Hepatocyte (in vitro differentiated cells): ENCODE measurements at regions not wholly inside any gene's neighbourhood (a gene's known extent, or its start where the extent isn't known, plus 50 kb on each side); places are given as distances from the start of the nearest gene placed in this dataset.
"Not testable (repeated sequence)": the region's sequence is repeated elsewhere in the genome, so short reads cannot be mapped to it uniquely, and the experiment has no call there.

Source experiments
- DNase-seq: peaks from one replicate; pipeline ENCODE4 v3.0.0-alpha.2; 2016; ENCODE audit warnings: low spot score
- H2AFZ ChIP-seq: fragments of 200-600 bp; sonication (generic); 2 replicates; pipeline ENCODE4 v1.6.0; 2016; ENCODE audit warnings: antibody characterized with exemption, mild to moderate bottlenecking
- H3K27ac ChIP-seq: fragments of 200-600 bp; sonication (generic); 2 replicates; pipeline ENCODE4 v1.5.1; 2016; ENCODE audit warnings: mild to moderate bottlenecking
- H3K27me3 ChIP-seq: fragments of 200-600 bp; sonication (generic); 2 replicates; pipeline ENCODE4 v1.6.1; 2016
- H3K36me3 ChIP-seq: fragments of 200-600 bp; sonication (generic); replicated peaks from 2 replicates; pipeline ENCODE4 v1.5.1; 2016; ENCODE audit warnings: low read depth; ENCODE audit not compliant: insufficient read depth
- H3K4me1 ChIP-seq: fragments of 200-600 bp; sonication (generic); 2 replicates; pipeline ENCODE4 v1.5.1; 2016; ENCODE audit warnings: mild to moderate bottlenecking, moderate library complexity; ENCODE audit not compliant: insufficient read depth
- H3K4me2 ChIP-seq: fragments of 200-600 bp; sonication (generic); 2 replicates; pipeline ENCODE4 v1.6.0; 2016
- H3K4me3 ChIP-seq: fragments of 200-600 bp; sonication (generic); 2 replicates; pipeline ENCODE4 v1.5.1; 2016; ENCODE audit warnings: mild to moderate bottlenecking
- H3K79me2 ChIP-seq: fragments of 200-600 bp; sonication (generic); 2 replicates; pipeline ENCODE4 v1.6.0; 2017; ENCODE audit warnings: mild to moderate bottlenecking
- H3K9me2 ChIP-seq: fragments of 200-600 bp; sonication (generic); replicated peaks from 2 replicates; pipeline ENCODE4 v1.6.0; 2017; ENCODE audit warnings: mild to moderate bottlenecking; ENCODE audit not compliant: insufficient read depth
- H3K9me3 ChIP-seq: fragments of 200-600 bp; sonication (generic); 2 replicates; pipeline ENCODE4 v1.5.1; 2016; ENCODE audit warnings: low read depth, mild to moderate bottlenecking
- H4K20me1 ChIP-seq: fragments of 200-600 bp; sonication (generic); 2 replicates; pipeline ENCODE4 v1.6.0; 2016; ENCODE audit warnings: mild to moderate bottlenecking; ENCODE audit not compliant: insufficient read depth, poor library complexity, severe bottlenecking
- EZH2 ChIP-seq: fragments of 200-600 bp; sonication (generic); IDR thresholded peaks from 2 replicates; pipeline ENCODE4 v1.6.1; 2016; ENCODE audit warnings: antibody characterized with exemption, mild to moderate bottlenecking, borderline replicate concordance
- EZH2phosphoT487 ChIP-seq: fragments of 200-600 bp; sonication (generic); IDR thresholded peaks from one replicate; pipeline ENCODE4 v1.6.1; 2018; ENCODE audit warnings: antibody characterized with exemption, mild to moderate bottlenecking, low read depth, moderate library complexity; ENCODE audit not compliant: unreplicated experiment, severe bottlenecking
- WGBS: methylation state at CpG from one replicate; pipeline ENCODE4 v1.1.6; 2016; ENCODE audit warnings: low lambda C conversion rate; ENCODE audit errors: missing lambda C conversion rate; 5-methylcytosine and 5-hydroxymethylcytosine counted together
- TF ChIP-seq, protein P1 (sequence below): fragments of 200-600 bp; sonication (generic); IDR thresholded peaks from 2 replicates; pipeline ENCODE4 v1.5.1; 2016; ENCODE audit warnings: antibody characterized with exemption, mild to moderate bottlenecking; ENCODE audit not compliant: poor library complexity

GRCh38 chr6:166851426-166851825 is 104.9 kb downstream of the RNASET2 start:
- no peak for TF ChIP-seq EZH2
- H3K79me2 ChIP-seq: no peaks in the 10 kb centered on the region
- DNase-seq: no peak
- H3K36me3 ChIP-seq: no peaks in the 10 kb centered on the region
- H3K4me2 ChIP-seq: no peak overlapping the region
- no peaks in the 10 kb centered on the region for H3K4me1 ChIP-seq
- no peaks in the 10 kb centered on the region for H3K9me3 ChIP-seq
- H3K27me3 ChIP-seq: no peaks in the 10 kb centered on the region
- no peak overlapping the region for H3K4me3 ChIP-seq
- no peak overlapping the region for H3K27ac ChIP-seq
- 85% methylated on average over 11 of the region's 11 CpGs for WGBS
- no peaks in the 10 kb centered on the region for H4K20me1 ChIP-seq
- no peak overlapping the region for H2AFZ ChIP-seq
- H3K9me2 ChIP-seq: no peaks in the 10 kb centered on the region

DNA sequence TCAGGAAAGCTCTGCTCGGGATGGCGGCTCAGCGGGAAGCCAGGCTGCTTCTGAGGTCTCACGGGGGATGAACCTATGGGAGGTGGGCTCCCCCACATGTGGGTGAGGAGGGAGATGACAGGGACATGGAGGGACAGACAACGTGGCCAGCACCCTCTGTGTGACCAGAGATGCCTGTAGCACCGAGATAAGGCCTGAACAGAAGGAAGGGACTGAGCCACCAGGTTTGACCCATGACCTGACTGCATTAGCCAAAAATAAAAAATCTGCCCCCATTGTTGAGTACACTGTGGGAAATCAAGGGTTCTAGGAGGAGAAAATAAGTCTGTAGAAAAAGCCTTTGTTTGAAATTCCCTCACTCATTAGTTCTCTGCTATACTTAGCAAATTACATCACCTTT is 105.7 kb downstream of the RNASET2 start:
- Histone ChIP-seq H3K9me3 (no peaks in the 10 kb centered on the region), H3K4me2 (no peak overlapping the region), H4K20me1 (no peaks in the 10 kb centered on the region), H3K9me2 (no peaks in the 10 kb centered on the region), H3K27ac (no peak overlapping the region), H3K27me3 (no peaks in the 10 kb centered on the region), H3K4me3 (no peak overlapping the region), H2AFZ (no peak overlapping the region), H3K79me2 (no peaks in the 10 kb centered on the region), H3K36me3 (no peaks in the 10 kb centered on the region), H3K4me1 (no peaks in the 10 kb centered on the region)
- TF ChIP-seq, protein P1, sequence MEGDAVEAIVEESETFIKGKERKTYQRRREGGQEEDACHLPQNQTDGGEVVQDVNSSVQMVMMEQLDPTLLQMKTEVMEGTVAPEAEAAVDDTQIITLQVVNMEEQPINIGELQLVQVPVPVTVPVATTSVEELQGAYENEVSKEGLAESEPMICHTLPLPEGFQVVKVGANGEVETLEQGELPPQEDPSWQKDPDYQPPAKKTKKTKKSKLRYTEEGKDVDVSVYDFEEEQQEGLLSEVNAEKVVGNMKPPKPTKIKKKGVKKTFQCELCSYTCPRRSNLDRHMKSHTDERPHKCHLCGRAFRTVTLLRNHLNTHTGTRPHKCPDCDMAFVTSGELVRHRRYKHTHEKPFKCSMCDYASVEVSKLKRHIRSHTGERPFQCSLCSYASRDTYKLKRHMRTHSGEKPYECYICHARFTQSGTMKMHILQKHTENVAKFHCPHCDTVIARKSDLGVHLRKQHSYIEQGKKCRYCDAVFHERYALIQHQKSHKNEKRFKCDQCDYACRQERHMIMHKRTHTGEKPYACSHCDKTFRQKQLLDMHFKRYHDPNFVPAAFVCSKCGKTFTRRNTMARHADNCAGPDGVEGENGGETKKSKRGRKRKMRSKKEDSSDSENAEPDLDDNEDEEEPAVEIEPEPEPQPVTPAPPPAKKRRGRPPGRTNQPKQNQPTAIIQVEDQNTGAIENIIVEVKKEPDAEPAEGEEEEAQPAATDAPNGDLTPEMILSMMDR: no peak
- no peak for DNase-seq
- 70% methylated on average over 6 of the region's 6 CpGs for WGBS

DNA sequence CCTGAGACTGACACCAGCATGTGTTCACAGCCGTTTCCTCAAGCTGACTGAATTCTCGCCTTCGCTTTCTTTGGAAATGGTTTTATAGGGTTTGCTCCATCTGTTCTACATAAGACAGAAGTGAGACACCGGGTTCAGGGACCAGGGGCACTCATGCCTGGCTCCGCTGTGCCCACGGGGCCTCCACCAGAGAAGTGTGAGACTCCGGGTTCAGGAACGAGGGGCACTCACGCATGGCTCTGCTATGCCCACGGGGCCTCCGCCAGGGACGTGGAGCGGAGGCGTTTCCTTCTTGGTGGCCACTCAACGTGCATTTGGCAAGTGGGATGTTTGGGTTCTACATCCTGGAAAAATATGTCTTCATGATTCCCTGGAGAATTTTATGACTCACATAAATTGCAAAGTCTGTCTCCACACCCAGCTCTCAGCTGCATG is 106.6 kb downstream of the RNASET2 start:
- H3K27me3 ChIP-seq: peaks cover 5% of the 10 kb centered on the region
- H3K9me3 ChIP-seq: no peaks in the 10 kb centered on the region
- H3K36me3 ChIP-seq: no peaks in the 10 kb centered on the region
- H3K4me1 ChIP-seq: no peaks in the 10 kb centered on the region
- H3K9me2 ChIP-seq: no peaks in the 10 kb centered on the region
- H3K4me3 ChIP-seq: no peak overlapping the region
- 94% methylated on average over 15 of the region's 15 CpGs for WGBS
- H3K79me2 ChIP-seq: no peaks in the 10 kb centered on the region
- no peak overlapping the region for H2AFZ ChIP-seq
- no peak overlapping the region for H3K27ac ChIP-seq
- no peak overlapping the region for H3K4me2 ChIP-seq
- no peak for DNase-seq
- TF ChIP-seq EZH2 (no peak), EZH2phosphoT487 (no peak)
- TF ChIP-seq, protein P1: no peak
- H4K20me1 ChIP-seq: no peaks in the 10 kb centered on the region

DNA sequence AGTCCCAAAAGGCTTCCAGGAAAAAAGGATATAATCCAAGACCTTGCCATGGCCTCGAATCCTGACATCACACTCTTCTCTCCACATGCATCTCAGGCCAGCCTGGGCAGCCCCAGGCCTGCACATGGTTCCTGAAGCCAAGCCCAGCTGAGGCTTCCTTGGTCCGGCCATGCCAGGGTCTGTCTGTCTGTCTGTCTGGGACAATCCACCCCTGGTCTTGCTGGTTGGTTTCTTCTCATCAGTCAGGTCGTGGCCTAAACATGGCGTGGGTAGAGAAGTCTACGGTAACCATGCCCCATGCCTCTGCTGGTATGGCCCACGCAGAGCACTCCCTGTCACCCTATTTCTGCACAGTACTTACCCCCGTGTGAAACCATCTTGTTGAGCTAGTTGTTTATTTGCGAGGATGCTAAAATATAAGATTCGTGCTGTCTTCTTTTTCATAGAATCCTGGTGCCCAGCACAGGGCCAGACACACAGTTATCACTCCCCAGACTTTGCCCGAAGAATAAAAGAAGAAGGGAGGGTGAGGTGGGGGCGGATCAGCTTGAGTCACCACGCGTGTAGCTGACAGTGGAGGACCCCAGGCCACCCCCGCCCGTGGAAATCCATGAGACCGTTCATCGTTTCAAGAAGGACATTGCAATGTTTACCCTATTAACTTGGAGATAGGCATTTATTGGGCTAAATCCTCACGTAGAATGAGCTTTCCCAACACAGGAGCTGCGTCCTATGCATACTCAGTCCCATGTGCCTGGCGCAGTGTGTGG is 107.2 kb downstream of the RNASET2 start:
- TF ChIP-seq, protein P1: no peak
- TF ChIP-seq EZH2phosphoT487 (no peak), EZH2 (no peak)
- H3K9me2 ChIP-seq: no peaks in the 10 kb centered on the region
- no peaks in the 10 kb centered on the region for H3K4me1 ChIP-seq
- no peaks in the 10 kb centered on the region for H3K79me2 ChIP-seq
- WGBS: 92% methylated on average over 20 of the region's 20 CpGs
- no peak overlapping the region for H3K4me2 ChIP-seq
- H3K27ac ChIP-seq: no peak overlapping the region
- no peak for DNase-seq
- peaks cover 5% of the 10 kb centered on the region for H3K27me3 ChIP-seq
- H4K20me1 ChIP-seq: no peaks in the 10 kb centered on the region
- H3K9me3 ChIP-seq: no peaks in the 10 kb centered on the region
- no peak overlapping the region for H2AFZ ChIP-seq
- H3K4me3 ChIP-seq: no peak overlapping the region
- H3K36me3 ChIP-seq: no peaks in the 10 kb centered on the region

DNA sequence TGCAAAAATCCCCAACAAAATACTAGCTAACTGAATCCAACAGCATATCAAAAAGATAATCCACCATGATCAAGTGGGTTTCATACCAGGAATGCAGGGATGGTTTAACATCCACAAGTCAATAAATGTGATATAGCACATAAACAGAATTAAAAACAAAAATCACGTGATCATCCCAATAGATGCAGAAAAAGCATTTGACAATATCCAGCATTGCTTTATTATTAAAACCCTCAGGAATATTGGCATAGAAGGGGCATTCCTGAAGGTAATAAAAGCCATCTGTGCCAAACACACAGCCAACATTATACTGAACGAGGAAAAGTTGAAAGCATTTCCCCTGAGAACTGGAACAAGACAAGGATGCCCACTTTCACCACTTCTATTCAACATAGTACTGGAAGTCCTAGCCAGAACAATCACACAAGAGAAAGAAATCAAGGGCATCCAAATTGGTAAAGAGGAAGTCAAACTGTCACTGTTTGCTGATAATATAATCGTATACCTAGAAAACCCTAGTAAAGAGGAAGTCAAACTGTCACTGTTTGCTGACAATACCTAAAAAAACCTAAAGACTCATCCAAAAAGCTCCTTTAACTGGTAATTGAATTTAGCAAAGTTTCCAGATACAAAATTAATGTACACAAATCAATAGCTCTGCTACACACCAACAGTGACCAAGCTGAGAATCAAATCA is 109.8 kb downstream of the RNASET2 start:
- 71% methylated on average over 3 of the region's 3 CpGs for WGBS

More for the DNA sequence above, 109.8 kb downstream of the RNASET2 start:
- not testable (repeated sequence) for H3K27me3 ChIP-seq, H3K4me3 ChIP-seq, DNase-seq, H3K4me1 ChIP-seq, H4K20me1 ChIP-seq, H3K9me2 ChIP-seq, H3K9me3 ChIP-seq, H3K79me2 ChIP-seq, H3K4me2 ChIP-seq, H3K36me3 ChIP-seq, H3K27ac ChIP-seq, H2AFZ ChIP-seq
